HUES64 (cell line): ENCODE measurements at regions not wholly inside any gene's neighbourhood (a gene's known extent, or its start where the extent isn't known, plus 50 kb on each side); places are given as distances from the start of the nearest gene placed in this dataset.

Experiments used
- H3K27ac ChIP-seq: 2 replicates; pipeline ENCODE4 v1.7.0; 2013; ENCODE audit warnings: low read depth, low read length, inconsistent platforms
- H3K27me3 ChIP-seq: 2 replicates; pipeline ENCODE4 v1.6.1; 2013; ENCODE audit warnings: mild to moderate bottlenecking, low read length; ENCODE audit not compliant: insufficient read depth
- H3K36me3 ChIP-seq: 2 replicates; pipeline ENCODE4 v1.6.1; 2013; ENCODE audit warnings: mild to moderate bottlenecking, low read length; ENCODE audit not compliant: insufficient read depth
- H3K4me1 ChIP-seq: 2 replicates; pipeline ENCODE4 v1.6.1; 2013; ENCODE audit warnings: mild to moderate bottlenecking, low read length, moderate library complexity; ENCODE audit not compliant: insufficient read depth
- H3K4me3 ChIP-seq: 2 replicates; pipeline ENCODE4 v1.5.1; 2013; ENCODE audit warnings: mild to moderate bottlenecking, low read length, moderate library complexity
- H3K9ac ChIP-seq: 2 replicates; pipeline ENCODE4 v1.6.1; 2013; ENCODE audit warnings: mild to moderate bottlenecking, low read depth, low read length
- H3K9me3 ChIP-seq: 2 replicates; pipeline ENCODE4 v1.6.1; 2013; ENCODE audit warnings: low read depth, low read length; ENCODE audit not compliant: insufficient read depth
- WGBS: fragments of 150-250, 120-280 bp; methylation state at CpG from one replicate; pipeline ENCODE4 v1.1.7; 2013; ENCODE audit warnings: missing lambda C conversion rate; 5-methylcytosine and 5-hydroxymethylcytosine counted together

- no peaks in the 10 kb centered on the region for H3K9me3 ChIP-seq
- no peak overlapping the region for H3K4me3 ChIP-seq
- no peak overlapping the region for H3K9ac ChIP-seq
- no peaks in the 10 kb centered on the region for H3K36me3 ChIP-seq
- no peaks in the 10 kb centered on the region for H3K27me3 ChIP-seq
- no peaks in the 10 kb centered on the region for H3K4me1 ChIP-seq
- 100% methylated on average over 2 of the region's 2 CpGs for WGBS
- no peak overlapping the region for H3K27ac ChIP-seq
Measured at GRCh38 chr1:103198076-103198475, 89.8 kb upstream of the COL11A1 start.

- no peak overlapping the region for H3K27ac ChIP-seq
- H3K9ac ChIP-seq, result no peak overlapping the region
- H3K9me3 ChIP-seq, result no peaks in the 10 kb centered on the region
- H3K27me3 ChIP-seq, result no peaks in the 10 kb centered on the region
- H3K4me3 ChIP-seq, result no peak overlapping the region
- no peaks in the 10 kb centered on the region for H3K36me3 ChIP-seq
- no peaks in the 10 kb centered on the region for H3K4me1 ChIP-seq
- WGBS, result 90% methylated on average over 2 of the region's 2 CpGs
Measured at GRCh38 chr1:103197216-103197615, 88.9 kb upstream of the COL11A1 start.

GRCh38 chr1:103194984-103195383, 86.7 kb upstream of the COL11A1 start:
- Histone ChIP-seq H3K27ac (no peak overlapping the region), H3K9me3 (no peaks in the 10 kb centered on the region), H3K4me3 (no peak overlapping the region), H3K4me1 (no peaks in the 10 kb centered on the region), H3K27me3 (no peaks in the 10 kb centered on the region), H3K9ac (no peak overlapping the region), H3K36me3 (no peaks in the 10 kb centered on the region)
- 94% methylated on average over 4 of the region's 4 CpGs for WGBS

DNA sequence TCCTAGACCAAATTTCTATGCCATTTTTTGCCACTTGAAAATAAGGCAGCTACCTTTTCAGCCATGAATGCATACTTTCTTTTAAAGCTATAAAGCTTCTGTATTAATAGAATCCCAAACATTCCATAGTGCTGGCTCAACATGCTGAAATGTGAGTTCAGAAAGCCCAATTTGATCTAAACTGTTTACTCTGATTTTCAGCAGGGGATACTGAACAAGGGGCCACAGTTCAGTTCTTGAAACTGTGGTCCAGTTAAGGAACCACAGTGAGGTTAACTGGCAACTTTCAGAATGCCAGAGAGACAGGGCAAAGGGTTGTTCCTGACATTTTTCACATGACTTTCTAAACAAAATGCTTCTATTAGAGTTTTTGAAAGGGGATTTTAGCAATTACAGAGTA, 85.7 kb upstream of the COL11A1 start:
- Histone ChIP-seq H3K4me1 (no peaks in the 10 kb centered on the region), H3K36me3 (no peaks in the 10 kb centered on the region), H3K27me3 (no peaks in the 10 kb centered on the region), H3K4me3 (no peak overlapping the region), H3K9me3 (no peaks in the 10 kb centered on the region), H3K27ac (no peak overlapping the region), H3K9ac (no peak overlapping the region)

DNA sequence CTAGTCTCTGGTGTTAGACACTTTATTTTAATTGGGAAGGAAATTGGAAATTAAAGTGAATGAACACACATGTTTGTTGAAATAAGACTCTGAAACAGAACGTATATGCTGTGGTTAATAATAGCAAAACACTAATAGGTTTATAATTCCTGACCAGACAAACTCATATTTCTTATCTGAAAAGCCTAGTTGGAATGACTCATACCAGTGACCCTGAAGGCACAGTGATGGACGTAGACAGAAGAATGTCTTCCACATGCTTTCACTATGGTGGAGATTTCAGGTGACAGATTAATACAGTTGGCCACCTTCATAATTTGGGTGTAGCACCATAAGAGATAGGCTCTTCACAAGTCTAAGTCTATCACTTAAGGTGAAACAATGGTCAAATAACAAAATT, 83.0 kb upstream of the COL11A1 start:
- Histone ChIP-seq H3K36me3 (no peaks in the 10 kb centered on the region), H3K9ac (no peak overlapping the region), H3K27me3 (no peaks in the 10 kb centered on the region), H3K9me3 (no peaks in the 10 kb centered on the region), H3K4me3 (no peak overlapping the region), H3K27ac (no peak overlapping the region), H3K4me1 (no peaks in the 10 kb centered on the region)
- 97% methylated on average over 2 of the region's 2 CpGs for WGBS

GRCh38 chr1:103190766-103191165, 82.4 kb upstream of the COL11A1 start:
- Histone ChIP-seq H3K4me1 (no peaks in the 10 kb centered on the region), H3K27ac (no peak overlapping the region), H3K9me3 (no peaks in the 10 kb centered on the region), H3K9ac (no peak overlapping the region), H3K36me3 (no peaks in the 10 kb centered on the region), H3K27me3 (no peaks in the 10 kb centered on the region), H3K4me3 (no peak overlapping the region)
- WGBS, result 94% methylated on average over 2 of the region's 2 CpGs

DNA sequence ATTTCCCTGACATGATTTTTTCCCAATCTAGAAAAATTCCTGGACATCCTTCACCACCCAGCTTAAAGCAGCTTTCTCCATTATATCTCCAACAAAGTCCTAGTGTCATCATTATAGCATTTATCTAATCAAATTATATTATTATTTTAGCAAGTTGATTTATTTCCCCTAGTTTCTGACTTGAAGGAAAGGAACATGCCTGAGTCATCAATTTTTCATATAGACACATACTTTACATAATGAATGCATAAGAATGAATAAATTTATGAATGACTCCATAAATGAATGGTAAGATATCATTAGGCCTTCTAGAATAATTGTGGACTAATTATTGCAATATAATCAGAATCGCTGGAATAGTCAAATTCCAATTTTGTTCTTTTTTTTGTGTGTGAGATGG, 79.4 kb upstream of the COL11A1 start:
- Histone ChIP-seq H3K36me3 (no peaks in the 10 kb centered on the region), H3K27ac (no peak overlapping the region), H3K9ac (no peak overlapping the region), H3K9me3 (no peaks in the 10 kb centered on the region), H3K4me3 (no peak overlapping the region), H3K4me1 (no peaks in the 10 kb centered on the region), H3K27me3 (no peaks in the 10 kb centered on the region)
- WGBS, result 100% methylated on average over 1 of the region's 1 CpG

DNA sequence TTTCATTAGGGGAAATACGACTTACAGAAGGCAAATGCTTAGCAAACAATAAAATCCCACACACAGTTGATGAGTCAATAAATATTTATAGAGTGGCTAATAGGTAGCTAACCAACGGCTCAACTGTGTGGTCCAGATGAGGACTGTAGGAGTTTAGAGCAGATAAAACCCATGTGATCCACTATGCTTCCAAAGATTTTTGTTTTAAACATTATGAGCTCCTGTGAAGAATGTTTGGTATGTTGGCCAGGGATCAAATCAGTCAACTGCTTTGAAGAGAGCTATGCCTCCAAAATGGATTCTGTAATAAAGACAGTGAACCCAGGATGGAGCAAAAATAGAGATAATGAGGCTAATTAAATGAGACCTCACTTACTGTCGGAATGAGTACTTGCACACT, 72.3 kb upstream of the COL11A1 start:
- Histone ChIP-seq H3K9ac (no peak overlapping the region), H3K4me1 (peaks cover 5% of the 10 kb centered on the region), H3K27me3 (no peaks in the 10 kb centered on the region), H3K9me3 (no peaks in the 10 kb centered on the region), H3K36me3 (no peaks in the 10 kb centered on the region), H3K27ac (no peak overlapping the region), H3K4me3 (no peak overlapping the region)
- 90% methylated on average over 2 of the region's 3 CpGs for WGBS

GRCh38 chr1:103177108-103177775, 68.9 kb upstream of the COL11A1 start:
- Histone ChIP-seq H3K9me3 (no peaks in the 10 kb centered on the region), H3K36me3 (no peaks in the 10 kb centered on the region), H3K9ac (no peak overlapping the region), H3K27me3 (no peaks in the 10 kb centered on the region), H3K4me3 (no peak overlapping the region), H3K27ac (no peak overlapping the region), H3K4me1 (peaks cover 5% of the 10 kb centered on the region)
- WGBS, result 92% methylated on average over 5 of the region's 6 CpGs

GRCh38 chr1:103171041-103171590, 62.8 kb upstream of the COL11A1 start:
- WGBS, result 94% methylated on average over 1 of the region's 1 CpG

DNA sequence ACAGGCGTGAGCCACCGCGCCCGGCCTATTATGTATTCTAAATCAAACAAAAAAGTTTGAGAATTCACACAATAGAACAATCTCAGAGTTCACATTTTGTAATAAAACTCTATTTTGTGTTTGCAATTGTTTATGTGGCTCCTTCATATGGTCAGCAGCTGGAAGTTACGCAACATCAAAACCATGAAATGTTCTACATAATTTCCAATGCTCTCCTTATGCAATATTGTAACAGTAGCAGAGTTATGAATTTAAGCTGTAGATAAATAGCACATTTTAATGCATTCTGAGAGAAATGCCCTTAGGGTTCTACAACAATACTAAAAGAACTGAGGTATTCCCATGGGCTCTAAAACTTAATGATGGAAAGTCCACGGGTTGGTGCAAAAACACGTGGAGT, 62.3 kb upstream of the COL11A1 start:
- 96% methylated on average over 6 of the region's 7 CpGs for WGBS
- H3K4me1 ChIP-seq, result no peaks in the 10 kb centered on the region
- H3K9me3 ChIP-seq, result no peaks in the 10 kb centered on the region
- no peaks in the 10 kb centered on the region for H3K36me3 ChIP-seq
- H3K9ac ChIP-seq, result no peak overlapping the region
- no peak overlapping the region for H3K4me3 ChIP-seq
- no peaks in the 10 kb centered on the region for H3K27me3 ChIP-seq
- no peak overlapping the region for H3K27ac ChIP-seq

More at GRCh38 chr1:103171041-103171590, 62.8 kb upstream of the COL11A1 start:
- Histone ChIP-seq H3K36me3 (no peaks in the 10 kb centered on the region), H3K9me3 (no peaks in the 10 kb centered on the region), H3K4me3 (no peak overlapping the region), H3K27me3 (no peaks in the 10 kb centered on the region), H3K4me1 (no peaks in the 10 kb centered on the region), H3K9ac (no peak overlapping the region), H3K27ac (no peak overlapping the region)

- no peaks in the 10 kb centered on the region for H3K27me3 ChIP-seq
- no peak overlapping the region for H3K9ac ChIP-seq
- no peak overlapping the region for H3K4me3 ChIP-seq
- no peaks in the 10 kb centered on the region for H3K4me1 ChIP-seq
- WGBS, result 100% methylated on average over 2 of the region's 2 CpGs
- H3K27ac ChIP-seq, result no peak overlapping the region
- H3K9me3 ChIP-seq, result no peaks in the 10 kb centered on the region
- no peaks in the 10 kb centered on the region for H3K36me3 ChIP-seq
Measured at GRCh38 chr1:103162360-103162759, 54.0 kb upstream of the COL11A1 start.
